NT2/D1 (cell line): ENCODE measurements at regions not wholly inside any gene's neighbourhood (a gene's known extent, or its start where the extent isn't known, plus 50 kb on each side); places are given as distances from the start of the nearest gene placed in this dataset.

ENCODE experiments used
- SUZ12 ChIP-seq: IDR thresholded peaks from 2 replicates; pipeline ENCODE4 v1.6.1; 2011; ENCODE audit not compliant: insufficient read length, insufficient read depth; ENCODE audit errors: extremely low read depth
- YY1 ChIP-seq: IDR thresholded peaks from 2 replicates; pipeline ENCODE4 v1.6.1; 2011; ENCODE audit not compliant: insufficient read length, insufficient read depth

DNA sequence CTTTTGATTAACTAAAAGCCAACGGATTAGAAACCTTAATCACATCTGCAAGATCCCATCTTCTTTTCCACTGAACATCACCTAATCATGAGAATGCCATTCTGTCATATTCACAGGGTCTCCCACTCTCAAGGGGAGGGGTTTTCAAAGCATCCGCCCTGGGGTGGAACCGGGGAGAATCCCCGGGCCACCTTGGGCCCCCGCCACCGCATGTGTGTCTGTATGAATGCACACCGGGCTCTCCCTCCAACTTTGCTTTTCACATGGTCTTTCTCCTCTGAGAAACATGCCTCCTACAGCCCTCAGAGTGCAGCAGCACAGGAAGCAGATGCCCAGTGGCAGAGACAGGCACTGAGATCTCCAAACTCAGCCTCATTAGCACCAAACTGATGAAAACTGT, 233.2 kb upstream of the PPP2R2D start:
- TF ChIP-seq YY1 (no peak), SUZ12 (no peak)
